Right lobe of liver (tissue), 6 donors: ENCODE measurements at regions not wholly inside any gene's neighbourhood (a gene's known extent, or its start where the extent isn't known, plus 50 kb on each side); places are given as distances from the start of the nearest gene placed in this dataset.

Experiments
- ATAC-seq, 4 donors: fragments of 200-7000 bp; cut with Tn5 transposase; one replicate each; pipeline ENCODE4 v1.9.1; 2020; ENCODE audit warnings: mild to moderate bottlenecking in 4 of 4, moderate library complexity in 4 of 4
- DNase-seq, 3 donors: peaks; one replicate each; pipeline ENCODE4 v3.0.0-alpha.2; 2020
- H3K27ac ChIP-seq, 3 donors: fragments of 200-600 bp; one replicate each; pipeline ENCODE4 v1.8.0; 2022
- H3K27me3 ChIP-seq, 2 donors: fragments of 200-600 bp; one replicate each; pipeline ENCODE4 v1.8.0; 2022
- H3K36me3 ChIP-seq, 4 donors: fragments of 200-600 bp; sonication (generic) in 1 of 4; one replicate each; pipeline versions ENCODE4 v1.5.1 to v1.8.0; 2017 to 2022; ENCODE audit warnings: control low read depth in 1 of 4
- H3K4me1 ChIP-seq, 4 donors: fragments of 200-600 bp; sonication (generic) in 1 of 4; one replicate each; pipeline versions ENCODE4 v1.5.1 to v1.8.0; 2017 to 2022; ENCODE audit warnings: control low read depth in 1 of 4
- H3K4me3 ChIP-seq, 3 donors: fragments of 200-600 bp; one replicate each; pipeline ENCODE4 v1.8.0; 2022
- H3K9me3 ChIP-seq, 4 donors: fragments of 200-600 bp; sonication (generic) in 1 of 4; one replicate each; pipeline versions ENCODE4 v1.5.1 to v1.8.0; 2017 to 2022; ENCODE audit warnings: control low read depth in 1 of 4
- POLR2A ChIP-seq: fragments of 450-650 bp; IDR thresholded peaks from one replicate; pipeline ENCODE4 v1.6.1; 2017; ENCODE audit warnings: antibody characterized with exemption, mild to moderate bottlenecking
- WGBS: methylation state at CpG from one replicate; pipeline ENCODE4 v1.1.6; 2018; ENCODE audit warnings: low coverage, low lambda C conversion rate; ENCODE audit not compliant: insufficient coverage; ENCODE audit errors: missing lambda C conversion rate; 5-methylcytosine and 5-hydroxymethylcytosine counted together
- intact Hi-C, 2 donors: fragments of 100-400 bp; cut with DNase I; formaldehyde crosslinking; loops; one replicate each; pipeline versions ENCODE4 v1.11.2 to v1.14.1; 2022
- TF ChIP-seq, protein P1 (sequence below), 4 donors: fragments of 200-600 bp in 3 of 4; fragments of 450-650 bp in 1 of 4; IDR thresholded peaks; one replicate each; pipeline versions ENCODE4 v1.5.1 to v1.8.0; 2016 to 2022; ENCODE audit warnings: antibody characterized with exemption in 4 of 4, mild to moderate bottlenecking in 2 of 4
- donor health status: DM: no; HTN: yes; CAD: no.
- donor health status: DM: no; HTN: no; CAD: no.
- donor health status: DM: no; HTN: no; CAD: no.
- donor health status: DM: no; HTN: yes; CAD: no.
- donor health status: DM: no; HTN: yes; CAD: no.

DNA sequence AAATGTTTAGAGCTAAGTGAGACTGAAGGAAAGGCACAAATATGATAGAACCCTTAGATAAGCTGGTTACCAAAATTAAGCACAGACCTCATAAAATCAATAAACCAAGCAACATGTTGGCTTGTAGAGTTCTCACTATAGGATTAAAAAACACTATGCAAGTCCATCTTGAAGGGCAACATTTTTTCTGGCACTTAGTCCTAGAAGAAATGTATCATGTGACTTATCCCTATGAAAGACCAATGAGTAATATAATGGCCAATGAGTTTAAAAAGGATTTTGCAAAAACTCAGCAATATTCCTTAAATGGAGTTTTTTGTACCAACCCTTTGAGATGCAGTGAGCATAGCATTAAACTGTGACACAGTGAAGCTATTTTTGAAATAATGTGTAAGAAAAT is 216.3 kb upstream of the ADRA1B start:
- ATAC-seq (no peak), DNase-seq (no peak)
- TF ChIP-seq POLR2A = no peak
- TF ChIP-seq, protein P1, sequence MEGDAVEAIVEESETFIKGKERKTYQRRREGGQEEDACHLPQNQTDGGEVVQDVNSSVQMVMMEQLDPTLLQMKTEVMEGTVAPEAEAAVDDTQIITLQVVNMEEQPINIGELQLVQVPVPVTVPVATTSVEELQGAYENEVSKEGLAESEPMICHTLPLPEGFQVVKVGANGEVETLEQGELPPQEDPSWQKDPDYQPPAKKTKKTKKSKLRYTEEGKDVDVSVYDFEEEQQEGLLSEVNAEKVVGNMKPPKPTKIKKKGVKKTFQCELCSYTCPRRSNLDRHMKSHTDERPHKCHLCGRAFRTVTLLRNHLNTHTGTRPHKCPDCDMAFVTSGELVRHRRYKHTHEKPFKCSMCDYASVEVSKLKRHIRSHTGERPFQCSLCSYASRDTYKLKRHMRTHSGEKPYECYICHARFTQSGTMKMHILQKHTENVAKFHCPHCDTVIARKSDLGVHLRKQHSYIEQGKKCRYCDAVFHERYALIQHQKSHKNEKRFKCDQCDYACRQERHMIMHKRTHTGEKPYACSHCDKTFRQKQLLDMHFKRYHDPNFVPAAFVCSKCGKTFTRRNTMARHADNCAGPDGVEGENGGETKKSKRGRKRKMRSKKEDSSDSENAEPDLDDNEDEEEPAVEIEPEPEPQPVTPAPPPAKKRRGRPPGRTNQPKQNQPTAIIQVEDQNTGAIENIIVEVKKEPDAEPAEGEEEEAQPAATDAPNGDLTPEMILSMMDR (IDR thresholded peaks at IDR 0.05) = no peak
- Histone ChIP-seq H3K9me3 (no peaks in the 10 kb centered on the region), H3K27ac (no peak overlapping the region), H3K4me1 (no peaks in the 10 kb centered on the region), H3K36me3 (no peaks in the 10 kb centered on the region), H3K27me3 (no peaks in the 10 kb centered on the region), H3K4me3 (no peak overlapping the region)
- intact Hi-C loops = no loop called here

DNA sequence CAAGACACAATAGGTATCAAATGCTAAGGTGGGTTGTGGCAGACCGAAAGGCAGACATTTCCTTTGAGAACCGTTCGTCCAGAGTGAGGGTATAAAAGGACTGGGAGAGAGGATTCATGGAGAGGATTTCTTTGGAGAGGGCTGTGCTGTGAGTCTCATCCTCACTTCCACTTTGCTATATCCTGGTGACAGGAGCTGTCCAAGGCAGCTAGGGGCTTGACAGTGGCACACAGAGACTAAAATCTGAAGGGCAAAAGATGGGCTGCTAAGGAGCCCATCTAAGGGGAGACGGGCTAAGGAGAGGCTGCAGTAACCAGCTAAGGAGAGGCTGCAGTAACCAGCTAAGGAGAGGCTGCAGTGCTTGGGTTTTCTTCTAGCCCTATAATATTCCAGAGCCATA is 214.0 kb upstream of the ADRA1B start:
- no peaks in the 10 kb centered on the region for H3K9me3 ChIP-seq
- intact Hi-C loops = no loop called here
- no peak for ATAC-seq
- TF ChIP-seq, protein P1 (IDR thresholded peaks at IDR 0.05) = no peak
- no peak for TF ChIP-seq POLR2A
- WGBS = 54% methylated on average over 4 of the region's 4 CpGs
- no peaks in the 10 kb centered on the region for H3K4me1 ChIP-seq
- H3K36me3 ChIP-seq = no peaks in the 10 kb centered on the region
- H3K4me3 ChIP-seq = no peak overlapping the region
- DNase-seq = no peak
- H3K27ac ChIP-seq = no peak overlapping the region
- no peaks in the 10 kb centered on the region for H3K27me3 ChIP-seq

DNA sequence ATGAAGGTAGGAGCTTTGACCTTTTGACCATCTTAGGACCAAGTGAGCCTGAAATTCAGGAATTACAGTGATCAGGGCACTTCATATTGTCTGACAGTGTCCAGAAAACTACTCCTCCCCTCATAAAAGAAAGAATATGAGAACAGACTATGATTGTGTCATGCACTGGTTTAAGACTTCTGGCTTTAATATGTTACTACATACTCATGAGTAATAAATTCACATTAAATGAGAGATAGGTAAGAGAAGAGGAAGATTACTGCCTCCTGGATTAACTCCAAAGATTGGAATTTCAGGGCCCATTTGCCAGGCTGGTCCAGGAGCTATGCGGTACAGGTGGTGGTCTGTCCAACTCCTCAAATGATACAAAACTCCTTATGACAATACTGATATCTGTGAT is 213.5 kb upstream of the ADRA1B start:
- ATAC-seq (no peak), DNase-seq (no peak)
- intact Hi-C loops = no loop called here
- 100% methylated on average over 1 of the region's 1 CpG for WGBS
- H3K27ac ChIP-seq = no peak overlapping the region
- H3K9me3 ChIP-seq = no peaks in the 10 kb centered on the region
- no peaks in the 10 kb centered on the region for H3K27me3 ChIP-seq
- no peaks in the 10 kb centered on the region for H3K4me1 ChIP-seq
- H3K36me3 ChIP-seq = no peaks in the 10 kb centered on the region
- H3K4me3 ChIP-seq = no peak overlapping the region
- no peak for TF ChIP-seq POLR2A
- TF ChIP-seq, protein P1 (IDR thresholded peaks at IDR 0.05) = no peak

DNA sequence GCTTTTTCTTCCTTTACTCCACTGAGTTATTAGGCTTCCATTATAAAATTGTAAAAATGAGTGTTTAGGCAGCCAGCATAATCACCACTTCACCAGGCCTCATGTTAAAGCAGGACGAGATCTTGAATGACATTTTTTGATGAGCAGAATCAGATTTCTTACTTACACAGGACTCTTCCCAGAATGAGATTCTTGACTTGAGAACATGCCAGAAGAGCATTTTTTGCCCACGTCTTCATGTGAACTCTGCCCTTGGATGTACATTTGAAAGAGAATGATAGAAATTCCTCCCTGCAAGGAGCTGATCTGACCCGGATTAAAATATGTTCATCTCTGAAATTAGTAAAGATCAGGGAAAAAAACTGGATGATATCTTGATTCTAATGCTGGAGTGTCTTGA is 212.1 kb upstream of the ADRA1B start:
- H3K4me1 ChIP-seq = no peaks in the 10 kb centered on the region
- H3K27me3 ChIP-seq = no peaks in the 10 kb centered on the region
- no peaks in the 10 kb centered on the region for H3K36me3 ChIP-seq
- TF ChIP-seq POLR2A = no peak
- no peak for ATAC-seq
- WGBS = 31% methylated on average over 3 of the region's 3 CpGs
- DNase-seq = no peak
- no peak overlapping the region for H3K4me3 ChIP-seq
- intact Hi-C loops = no loop called here
- no peaks in the 10 kb centered on the region for H3K9me3 ChIP-seq
- no peak overlapping the region for H3K27ac ChIP-seq

DNA sequence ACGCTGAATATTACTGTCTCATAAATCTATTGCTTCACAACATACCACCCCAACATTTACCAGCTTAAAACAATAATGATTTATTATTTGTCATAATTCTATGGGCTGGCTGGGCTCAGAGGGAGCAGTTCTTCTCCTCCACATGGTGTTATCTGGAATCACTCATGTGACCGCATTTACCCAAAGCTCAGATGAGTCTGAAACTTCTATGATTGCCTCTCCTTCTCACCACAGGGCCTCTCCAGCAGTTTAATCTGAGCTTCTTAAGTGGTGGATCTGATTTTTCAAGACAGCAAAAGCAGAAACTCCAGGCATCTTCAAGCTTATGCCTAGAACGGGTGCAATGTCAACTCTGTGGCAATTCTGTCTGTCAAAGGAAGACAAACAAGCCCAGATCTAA is 210.3 kb upstream of the ADRA1B start:
- H3K4me1 ChIP-seq = no peaks in the 10 kb centered on the region
- no peak for DNase-seq
- no peak for ATAC-seq
- 50% methylated on average over 3 of the region's 3 CpGs for WGBS
- H3K36me3 ChIP-seq = no peaks in the 10 kb centered on the region
- TF ChIP-seq POLR2A = no peak
- TF ChIP-seq, protein P1 (IDR thresholded peaks at IDR 0.05) = no peak
- intact Hi-C loops = no loop called here
- no peak overlapping the region for H3K4me3 ChIP-seq
- H3K9me3 ChIP-seq = no peaks in the 10 kb centered on the region
- no peaks in the 10 kb centered on the region for H3K27me3 ChIP-seq
- no peak overlapping the region for H3K27ac ChIP-seq
